A673 (cell line): ENCODE measurements at regions not wholly inside any gene's neighbourhood (a gene's known extent, or its start where the extent isn't known, plus 50 kb on each side); places are given as distances from the start of the nearest gene placed in this dataset.
A peak's percentile ranks its signal among the peaks of the same experiment; 100 is the strongest.

Experiments used
- BruUV-seq: library from RNA; stranded (reverse); fragments of 400-500 nt; replicated peaks from 2 replicates; lab custom pipeline; 2021; lab: Mats Ljungman, UMichigan
- CTCF ChIA-PET: fragments of 300-600 bp; sonication (Branson Sonifier 250); formaldehyde crosslinking; loops from one replicate; lab custom pipeline; 2022; ENCODE audit warnings: antibody characterized with exemption; lab: Charles Lee
- POLR2A ChIA-PET: fragments of 300-600 bp; sonication (Branson Sonifier 250); formaldehyde crosslinking; loops from one replicate; lab custom pipeline; 2022; ENCODE audit warnings: antibody characterized with exemption; ENCODE audit not compliant: low non-redundant PET; lab: Charles Lee
- DNase-seq: peaks from one replicate; pipeline ENCODE4 v3.0.0-alpha.2; 2015; ENCODE audit warnings: low spot score
- H3K27ac ChIP-seq: fragments of 200-600 bp; sonication (generic); 2 replicates; pipeline ENCODE4 v1.5.1; 2016; ENCODE audit warnings: mixed run types, low read depth, mild to moderate bottlenecking, mixed read lengths, antibody characterized with exemption, low read length; ENCODE audit not compliant: poor library complexity, severe bottlenecking
- H3K27me3 ChIP-seq: fragments of 200-600 bp; sonication (generic); replicated peaks from 2 replicates; pipeline ENCODE4 v1.6.1; 2017; ENCODE audit warnings: mixed run types, low read depth, mild to moderate bottlenecking, mixed read lengths, antibody characterized with exemption, low read length; ENCODE audit not compliant: insufficient read depth, poor library complexity
- H3K36me3 ChIP-seq: fragments of 200-600 bp; sonication (generic); 2 replicates; pipeline ENCODE4 v1.6.1; 2016; ENCODE audit warnings: mixed run types, mild to moderate bottlenecking, mixed read lengths, antibody characterized with exemption, low read length; ENCODE audit not compliant: insufficient read depth, poor library complexity, severe bottlenecking
- H3K4me1 ChIP-seq: fragments of 200-600 bp; sonication (generic); 2 replicates; pipeline ENCODE4 v1.6.1; 2017; ENCODE audit warnings: mixed run types, mild to moderate bottlenecking, mixed read lengths, antibody characterized with exemption, low read length; ENCODE audit not compliant: insufficient read depth, poor library complexity, severe bottlenecking
- H3K4me3 ChIP-seq: fragments of 200-600 bp; sonication (generic); 2 replicates; pipeline ENCODE4 v1.5.1; 2016; ENCODE audit warnings: low read depth, mixed run types, mild to moderate bottlenecking, mixed read lengths, low read length; ENCODE audit not compliant: poor library complexity, severe bottlenecking
- H3K9me3 ChIP-seq: fragments of 200-600 bp; sonication (generic); 2 replicates; pipeline ENCODE4 v1.6.1; 2016; ENCODE audit warnings: mixed run types, low read depth, mild to moderate bottlenecking, mixed read lengths, antibody characterized with exemption, low read length; ENCODE audit not compliant: poor library complexity, severe bottlenecking
- CTCF ChIP-seq: fragments of 300-800, 200-600 bp; sonication (generic); conservative IDR thresholded peaks from 2 replicates; pipeline ENCODE4 v1.5.1; 2017; ENCODE audit warnings: low read depth, mild to moderate bottlenecking, antibody characterized with exemption, low read length, moderate library complexity, mixed read lengths
- EZH2 ChIP-seq: fragments of 200-600 bp; sonication (generic); IDR thresholded peaks from 2 replicates; pipeline ENCODE4 v1.6.1; 2017; ENCODE audit warnings: borderline replicate concordance, low read depth, mild to moderate bottlenecking, mixed read lengths, antibody characterized with exemption, low read length; ENCODE audit not compliant: poor library complexity, severe bottlenecking
- intact Hi-C: fragments of 100-400 bp; cut with micrococcal nuclease; formaldehyde crosslinking; loops from one replicate; pipeline ENCODE4 v1.10.0; 2022; ENCODE audit not compliant: unreplicated experiment

- H3K27me3 ChIP-seq, result no peaks in the 10 kb centered on the region
- intact Hi-C loops, result no loop called here
- no peaks in the 10 kb centered on the region for H3K4me1 ChIP-seq
- no peak overlapping the region for H3K4me3 ChIP-seq
- ChIA-PET CTCF (no interaction called here), POLR2A (no interaction called here)
- no peak for DNase-seq
- H3K9me3 ChIP-seq, result no peaks in the 10 kb centered on the region
- no peak overlapping the region for H3K27ac ChIP-seq
- no TSS peak for BruUV-seq
- TF ChIP-seq EZH2 (no peak), CTCF (no peak)
- H3K36me3 ChIP-seq, result no peaks in the 10 kb centered on the region
Observed at GRCh38 chr18:65547046-65547445, 203.8 kb upstream of the CDH7 start.

GRCh38 chr18:65544701-65545100 is 206.1 kb upstream of the CDH7 start:
- TF ChIP-seq CTCF, result no peak
- no peak for TF ChIP-seq EZH2
- intact Hi-C loops, result no loop called here

GRCh38 chr18:65527879-65528633 is 222.8 kb upstream of the CDH7 start:
- Histone ChIP-seq H3K36me3 (no peaks in the 10 kb centered on the region), H3K4me1 (peaks cover 11% of the 10 kb centered on the region), H3K4me3 (no peak overlapping the region), H3K27me3 (no peaks in the 10 kb centered on the region), H3K27ac (no peak overlapping the region), H3K9me3 (no peaks in the 10 kb centered on the region)
- POLR2A ChIA-PET, result no interaction called here
- CTCF ChIA-PET, result no interaction called here
- BruUV-seq, result no TSS peak
- peak; percentile 48 for DNase-seq
- TF ChIP-seq CTCF, result no peak
- no peak for TF ChIP-seq EZH2
- intact Hi-C loops, result no loop called here

More at GRCh38 chr18:65544701-65545100, 206.1 kb upstream of the CDH7 start:
- no peaks in the 10 kb centered on the region for H3K9me3 ChIP-seq
- no peaks in the 10 kb centered on the region for H3K36me3 ChIP-seq
- no TSS peak for BruUV-seq
- no peaks in the 10 kb centered on the region for H3K4me1 ChIP-seq
- no peak for DNase-seq
- H3K27ac ChIP-seq, result no peak overlapping the region
- ChIA-PET CTCF (no interaction called here), POLR2A (no interaction called here)
- H3K4me3 ChIP-seq, result no peak overlapping the region
- no peaks in the 10 kb centered on the region for H3K27me3 ChIP-seq
